CD4-positive, alpha-beta memory T cell (primary cell): ENCODE measurements at regions not wholly inside any gene's neighbourhood (a gene's known extent, or its start where the extent isn't known, plus 50 kb on each side); places are given as distances from the start of the nearest gene placed in this dataset.

Experiments used
- CTCF ChIA-PET: fragments of 350-600 bp; sonication (Branson Sonifier 250); formaldehyde crosslinking; loops from one replicate; lab custom pipeline; 2021; ENCODE audit warnings: inconsistent platforms; ENCODE audit not compliant: partially characterized antibody; lab: Charles Lee
- POLR2A ChIA-PET: fragments of 350-600 bp; sonication (Branson Sonifier 250); formaldehyde crosslinking; loops from one replicate; lab custom pipeline; 2021; ENCODE audit not compliant: partially characterized antibody; lab: Charles Lee
- DNase-seq, 5 donors: peaks; one replicate each; pipeline versions ENCODE4 v3.0.0 to v3.0.0-alpha.2; 2020 to 2022; ENCODE audit warnings: mixed read lengths in 1 of 5
- H3K27ac ChIP-seq: one replicate; pipeline ENCODE4 v1.7.0; 2013; ENCODE audit warnings: low read depth, low read length
- H3K27me3 ChIP-seq: 2 replicates; pipeline ENCODE4 v1.7.0; 2013; ENCODE audit warnings: mild to moderate bottlenecking, low read length, moderate library complexity; ENCODE audit not compliant: insufficient read depth
- H3K36me3 ChIP-seq: 2 replicates; pipeline ENCODE4 v1.7.0; 2013; ENCODE audit warnings: mild to moderate bottlenecking, low read length, moderate library complexity; ENCODE audit not compliant: insufficient read depth
- H3K4me1 ChIP-seq: 2 replicates; pipeline ENCODE4 v1.7.0; 2013; ENCODE audit warnings: mild to moderate bottlenecking, low read length, moderate library complexity; ENCODE audit not compliant: insufficient read depth
- H3K4me3 ChIP-seq, 2 donors: one replicate each; pipeline ENCODE4 v1.7.0; 2013; ENCODE audit warnings: low read length in 2 of 2, mild to moderate bottlenecking in 1 of 2
- H3K9me3 ChIP-seq, 2 donors: one replicate each; pipeline ENCODE4 v1.7.0; 2013; ENCODE audit warnings: low read length in 2 of 2, control low read depth in 1 of 2; ENCODE audit not compliant: control insufficient read depth in 1 of 2
- H3K27ac Mint-ChIP-seq, 7 donors: one replicate each; pipeline ENCODE4 v1.8.0; 2020 to 2021; ENCODE audit warnings: mixed read lengths in 7 of 7, mild to moderate bottlenecking in 6 of 7, inconsistent platforms in 3 of 7, moderate library complexity in 3 of 7
- H3K27me3 Mint-ChIP-seq, 2 donors: one replicate each; pipeline ENCODE4 v1.8.0; 2020 to 2021; ENCODE audit warnings: mixed read lengths in 2 of 2
- H3K36me3 Mint-ChIP-seq, 2 donors: one replicate each; pipeline ENCODE4 v1.8.0; 2020 to 2021; ENCODE audit warnings: mixed read lengths in 2 of 2, inconsistent platforms in 1 of 2, mild to moderate bottlenecking in 1 of 2
- H3K4me1 Mint-ChIP-seq, 4 donors: one replicate each; pipeline ENCODE4 v1.8.0; 2020 to 2021; ENCODE audit warnings: mixed read lengths in 4 of 4, mild to moderate bottlenecking in 1 of 4
- H3K4me3 Mint-ChIP-seq, 8 donors: one replicate each; pipeline ENCODE4 v1.8.0; 2020 to 2021; ENCODE audit warnings: mixed read lengths in 8 of 8, mild to moderate bottlenecking in 7 of 8, moderate library complexity in 6 of 8, inconsistent platforms in 3 of 8
- H3K9me3 Mint-ChIP-seq, 8 donors: one replicate each; pipeline ENCODE4 v1.8.0; 2020 to 2021; ENCODE audit warnings: mixed read lengths in 8 of 8, mild to moderate bottlenecking in 5 of 8, inconsistent platforms in 3 of 8, moderate library complexity in 1 of 8
- intact Hi-C: fragments of 100-400 bp; cut with micrococcal nuclease; formaldehyde crosslinking; loops from one replicate; pipeline ENCODE4 v1.15.1; 2023

- H3K27me3 Mint-ChIP-seq, result no peaks in the 10 kb centered on the region
- no peaks in the 10 kb centered on the region for H3K36me3 Mint-ChIP-seq
- H3K36me3 ChIP-seq, result no peaks in the 10 kb centered on the region
- no peak overlapping the region for H3K27ac Mint-ChIP-seq
- H3K4me3 Mint-ChIP-seq, result no peak overlapping the region
- H3K4me1 ChIP-seq, result no peaks in the 10 kb centered on the region
- no peak overlapping the region for H3K4me3 ChIP-seq
- POLR2A ChIA-PET, result no interaction called here
- CTCF ChIA-PET, result no interaction called here
- H3K4me1 Mint-ChIP-seq, result no peaks in the 10 kb centered on the region
- H3K9me3 Mint-ChIP-seq, result peaks cover 0 to 7% (median 4%) of the 10 kb centered on the region in 8 donors
- intact Hi-C loops, result no loop called here
- H3K27me3 ChIP-seq, result no peaks in the 10 kb centered on the region
- H3K27ac ChIP-seq, result no peak overlapping the region
- DNase-seq, result no peak
- H3K9me3 ChIP-seq, result no peaks in the 10 kb centered on the region
Observed at GRCh38 chr6:74318738-74319137, 622.7 kb downstream of the CD109 start.

DNA sequence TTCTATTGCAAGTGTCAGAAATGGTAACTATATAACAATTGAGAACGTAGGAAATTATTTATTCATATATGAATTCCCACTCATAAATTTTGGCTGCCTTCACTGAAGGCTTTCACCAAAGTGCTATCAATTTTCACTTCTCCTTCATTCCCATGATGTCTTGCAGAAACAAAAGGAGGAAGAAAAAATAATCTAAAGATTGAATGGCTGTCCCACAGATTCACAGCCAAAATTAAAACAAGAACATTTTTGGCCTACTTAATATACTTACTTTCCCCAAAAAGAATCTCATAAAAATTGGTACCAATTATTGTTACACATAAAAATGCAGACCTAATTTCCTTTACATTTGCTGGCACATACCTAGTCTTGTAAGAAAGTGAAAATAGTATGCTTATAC, 616.1 kb downstream of the CD109 start:
- POLR2A ChIA-PET, result no interaction called here
- H3K4me1 Mint-ChIP-seq, result no peaks in the 10 kb centered on the region
- H3K4me1 ChIP-seq, result no peaks in the 10 kb centered on the region
- no peaks in the 10 kb centered on the region for H3K9me3 ChIP-seq
- peaks cover 0 to 8% (median 3%) of the 10 kb centered on the region in 8 donors for H3K9me3 Mint-ChIP-seq
- no peak overlapping the region for H3K27ac Mint-ChIP-seq
- no peaks in the 10 kb centered on the region for H3K27me3 Mint-ChIP-seq
- no peak overlapping the region for H3K4me3 Mint-ChIP-seq
- no peaks in the 10 kb centered on the region for H3K36me3 ChIP-seq
- no peak overlapping the region for H3K27ac ChIP-seq
- no peak for DNase-seq
- intact Hi-C loops, result no loop called here
- no peaks in the 10 kb centered on the region for H3K27me3 ChIP-seq
- CTCF ChIA-PET, result interaction anchor here (1.3 kb wide), 1 partner anchor 10 kb away, joined by 4 read pairs; no protein-coding TSS in a partner anchor
- no peak overlapping the region for H3K4me3 ChIP-seq
- no peaks in the 10 kb centered on the region for H3K36me3 Mint-ChIP-seq

DNA sequence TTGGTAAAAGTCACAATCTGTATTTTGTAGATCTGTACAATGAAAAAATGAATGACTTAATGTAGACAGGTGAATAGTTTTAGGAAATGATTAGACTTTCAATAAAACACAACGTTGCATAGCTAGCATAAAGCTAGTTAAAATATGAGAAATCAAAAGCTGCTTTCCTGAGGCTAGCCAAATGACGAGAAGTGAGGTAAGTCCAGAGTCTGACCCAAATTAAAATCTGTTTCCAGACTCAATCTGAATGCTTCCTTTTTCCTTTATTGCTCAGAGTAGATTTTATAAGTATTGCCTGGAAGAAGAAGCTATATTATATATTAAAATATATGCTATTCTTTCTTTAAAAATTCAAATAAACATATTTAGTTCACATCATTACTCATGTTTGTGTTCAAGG, 615.4 kb downstream of the CD109 start:
- ChIA-PET CTCF (interaction anchor here (1.3 kb wide), 1 partner anchor 9 kb away, joined by 4 read pairs; no protein-coding TSS in a partner anchor), POLR2A (no interaction called here)
- Mint-ChIP-seq H3K27ac (no peak overlapping the region), H3K36me3 (no peaks in the 10 kb centered on the region), H3K27me3 (no peaks in the 10 kb centered on the region), H3K4me1 (no peaks in the 10 kb centered on the region), H3K4me3 (no peak overlapping the region), H3K9me3 (peaks cover 0 to 8% (median 0%) of the 10 kb centered on the region in 8 donors)
- Histone ChIP-seq H3K36me3 (no peaks in the 10 kb centered on the region), H3K4me1 (no peaks in the 10 kb centered on the region), H3K27ac (no peak overlapping the region), H3K27me3 (no peaks in the 10 kb centered on the region), H3K4me3 (no peak overlapping the region), H3K9me3 (no peaks in the 10 kb centered on the region)
- intact Hi-C loops, result no loop called here
- no peak for DNase-seq

- no peaks in the 10 kb centered on the region for H3K36me3 ChIP-seq
- intact Hi-C loops, result no loop called here
- H3K27me3 ChIP-seq, result no peaks in the 10 kb centered on the region
- no peak for DNase-seq
- no peaks in the 10 kb centered on the region for H3K27me3 Mint-ChIP-seq
- CTCF ChIA-PET, result no interaction called here
- no peak overlapping the region for H3K27ac Mint-ChIP-seq
- no peak overlapping the region for H3K27ac ChIP-seq
- H3K4me3 ChIP-seq, result no peak overlapping the region
- no peaks in the 10 kb centered on the region for H3K9me3 ChIP-seq
- no peak overlapping the region for H3K4me3 Mint-ChIP-seq
- no peaks in the 10 kb centered on the region for H3K4me1 Mint-ChIP-seq
- POLR2A ChIA-PET, result no interaction called here
- peaks cover 0 to 6% (median under 1%) of the 10 kb centered on the region in 8 donors for H3K9me3 Mint-ChIP-seq
- H3K4me1 ChIP-seq, result no peaks in the 10 kb centered on the region
- no peaks in the 10 kb centered on the region for H3K36me3 Mint-ChIP-seq
Observed at GRCh38 chr6:74289884-74290283, 593.9 kb downstream of the CD109 start.

- DNase-seq, result no peak
- ChIA-PET POLR2A (no interaction called here), CTCF (no interaction called here)
- Histone ChIP-seq H3K4me3 (no peak overlapping the region), H3K9me3 (no peaks in the 10 kb centered on the region), H3K4me1 (no peaks in the 10 kb centered on the region), H3K27me3 (no peaks in the 10 kb centered on the region), H3K36me3 (no peaks in the 10 kb centered on the region), H3K27ac (no peak overlapping the region)
- intact Hi-C loops, result no loop called here
- H3K27me3 Mint-ChIP-seq, result no peaks in the 10 kb centered on the region
- H3K9me3 Mint-ChIP-seq, result peaks cover 0 to 3% (median 0%) of the 10 kb centered on the region in 8 donors
- no peaks in the 10 kb centered on the region for H3K36me3 Mint-ChIP-seq
- H3K4me3 Mint-ChIP-seq, result no peak overlapping the region
- no peak overlapping the region for H3K27ac Mint-ChIP-seq
- H3K4me1 Mint-ChIP-seq, result no peaks in the 10 kb centered on the region
Observed at GRCh38 chr6:74287932-74288331, 591.9 kb downstream of the CD109 start.

DNA sequence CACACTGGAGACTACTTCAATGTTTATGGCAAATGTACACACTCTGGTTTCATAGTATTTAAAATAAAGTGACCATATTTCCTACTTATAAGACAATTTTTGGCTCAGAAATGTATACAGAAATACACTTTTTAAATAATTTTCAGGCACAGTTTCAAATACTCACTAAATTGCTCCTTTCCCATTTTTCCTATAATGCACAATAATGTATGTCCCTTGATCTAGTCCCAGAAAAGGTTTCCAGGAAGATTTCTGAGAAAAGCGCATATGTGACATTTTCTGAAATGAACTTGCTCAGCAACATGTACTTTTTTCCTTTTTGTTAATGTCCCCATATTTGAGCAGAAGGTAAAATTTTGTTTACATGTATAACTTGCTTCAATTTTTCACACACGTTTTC, 591.4 kb downstream of the CD109 start:
- Histone ChIP-seq H3K27me3 (no peaks in the 10 kb centered on the region), H3K9me3 (no peaks in the 10 kb centered on the region)
- intact Hi-C loops, result no loop called here

DNA sequence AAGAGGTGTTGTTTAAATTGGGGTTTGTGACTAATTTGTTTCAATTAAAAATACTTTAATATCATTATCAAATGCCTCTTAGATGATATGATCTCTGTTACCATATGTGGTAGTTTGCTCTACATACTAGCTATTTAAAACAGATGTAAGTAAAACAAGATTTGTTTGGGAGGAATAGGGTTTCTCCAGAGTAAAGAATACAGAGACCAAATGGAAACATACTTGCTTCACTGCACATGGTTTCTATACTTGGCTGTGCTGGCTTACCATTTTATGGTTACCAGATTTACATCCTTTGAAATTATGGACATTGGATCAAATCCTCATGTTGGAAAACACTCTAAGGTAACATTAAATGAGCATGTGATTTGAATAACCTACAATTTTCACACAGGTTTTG, 588.3 kb downstream of the CD109 start:
- POLR2A ChIA-PET, result no interaction called here
- H3K36me3 Mint-ChIP-seq, result no peaks in the 10 kb centered on the region
- Histone ChIP-seq H3K27ac (no peak overlapping the region), H3K36me3 (no peaks in the 10 kb centered on the region), H3K27me3 (no peaks in the 10 kb centered on the region), H3K4me1 (no peaks in the 10 kb centered on the region), H3K9me3 (no peaks in the 10 kb centered on the region), H3K4me3 (no peak overlapping the region)
- H3K27me3 Mint-ChIP-seq, result no peaks in the 10 kb centered on the region
- no peak overlapping the region for H3K4me3 Mint-ChIP-seq
- no peak overlapping the region for H3K27ac Mint-ChIP-seq
- intact Hi-C loops, result no loop called here
- no peak for DNase-seq
- no peaks in the 10 kb centered on the region for H3K4me1 Mint-ChIP-seq
- peaks cover 0 to 13% (median 1%) of the 10 kb centered on the region in 8 donors for H3K9me3 Mint-ChIP-seq
- CTCF ChIA-PET, result no interaction called here

More for the DNA sequence above, 591.4 kb downstream of the CD109 start:
- CTCF ChIA-PET, result no interaction called here
- POLR2A ChIA-PET, result no interaction called here
- H3K4me3 Mint-ChIP-seq, result no peak overlapping the region
- H3K9me3 Mint-ChIP-seq, result peaks cover 0 to 3% (median 0%) of the 10 kb centered on the region in 8 donors
- H3K36me3 Mint-ChIP-seq, result no peaks in the 10 kb centered on the region
- H3K27me3 Mint-ChIP-seq, result no peaks in the 10 kb centered on the region
- Histone ChIP-seq H3K27ac (no peak overlapping the region), H3K4me3 (no peak overlapping the region), H3K4me1 (no peaks in the 10 kb centered on the region), H3K36me3 (no peaks in the 10 kb centered on the region)
- no peak for DNase-seq
- no peaks in the 10 kb centered on the region for H3K4me1 Mint-ChIP-seq
- H3K27ac Mint-ChIP-seq, result no peak overlapping the region

DNA sequence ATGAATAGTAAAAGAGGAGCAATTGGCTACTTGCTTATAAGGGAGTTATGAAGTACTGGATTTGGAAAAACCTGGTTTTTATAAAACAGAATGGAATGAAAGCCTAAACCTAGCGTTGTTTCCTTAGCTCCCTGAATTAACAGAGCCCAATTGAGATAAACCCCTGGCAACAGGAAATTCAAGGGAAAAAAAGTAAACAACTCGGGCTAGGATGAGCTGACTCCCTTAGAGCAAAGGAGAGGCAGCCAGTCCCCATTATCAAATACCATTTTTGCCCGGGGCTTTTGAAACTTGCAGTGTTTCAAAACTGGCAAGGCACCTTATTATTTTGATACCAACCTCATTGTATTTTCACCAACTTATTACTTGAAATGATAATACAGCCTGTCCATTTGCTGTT, 587.5 kb downstream of the CD109 start:
- POLR2A ChIA-PET, result no interaction called here
- Mint-ChIP-seq H3K9me3 (peaks cover 0 to 13% (median 1%) of the 10 kb centered on the region in 8 donors), H3K27ac (no peak overlapping the region), H3K36me3 (no peaks in the 10 kb centered on the region), H3K27me3 (no peaks in the 10 kb centered on the region), H3K4me1 (no peaks in the 10 kb centered on the region), H3K4me3 (no peak overlapping the region)
- Histone ChIP-seq H3K9me3 (no peaks in the 10 kb centered on the region), H3K36me3 (no peaks in the 10 kb centered on the region), H3K4me3 (no peak overlapping the region), H3K4me1 (no peaks in the 10 kb centered on the region), H3K27ac (no peak overlapping the region), H3K27me3 (no peaks in the 10 kb centered on the region)
- CTCF ChIA-PET, result no interaction called here
- intact Hi-C loops, result no loop called here
- no peak for DNase-seq
